ENCODE measurements at regions not wholly inside any gene's neighbourhood (a gene's known extent, or its start where the extent isn't known, plus 50 kb on each side); places are given as distances from the start of the nearest gene placed in this dataset.

GRCh38 chr6:22152841-22153240 lies 144.0 kb downstream of the PRL start:
- no peak for TF ChIP-seq TAF1 (IDR thresholded peaks at IDR 0.05; ENCODE audit: low read depth)
- no peak for TF ChIP-seq EGR1 (IDR thresholded peaks at IDR 0.05)
- TF ChIP-seq REST (IDR thresholded peaks at IDR 0.05; ENCODE audit: low read depth): no peak
- no peak for TF ChIP-seq NFIC (IDR thresholded peaks at IDR 0.05)
- TF ChIP-seq YY1 (IDR thresholded peaks at IDR 0.05; ENCODE audit: low read depth): no peak
- no peak for TF ChIP-seq CREB1 (IDR thresholded peaks at IDR 0.05; ENCODE audit: low read depth)
- no peak for TF ChIP-seq MAX (IDR thresholded peaks at IDR 0.05)
